CD14-positive monocyte (primary cell): ENCODE measurements at regions not wholly inside any gene's neighbourhood (a gene's known extent, or its start where the extent isn't known, plus 50 kb on each side); places are given as distances from the start of the nearest gene placed in this dataset.
"Not testable (repeated sequence)": the region's sequence is repeated elsewhere in the genome, so short reads cannot be mapped to it uniquely, and the experiment has no call there.

ENCODE experiments used
- DNase-seq, 3 donors: peaks; one replicate each; pipeline ENCODE4 v3.0.0-alpha.2; 2011 to 2022
- H2AFZ ChIP-seq: 2 replicates; pipeline ENCODE4 v1.6.0; 2012; ENCODE audit warnings: mild to moderate bottlenecking, low read depth, low read length, inconsistent platforms; ENCODE audit not compliant: insufficient read depth, poor library complexity, severe bottlenecking
- H3K27ac ChIP-seq, 2 donors: 1 replicate in 1 of 2; 2 replicates in 1 of 2; pipeline ENCODE4 v1.5.1; 2012 to 2013; ENCODE audit warnings: low read length in 2 of 2, control low read depth in 1 of 2, inconsistent platforms in 1 of 2, low read depth in 1 of 2, mild to moderate bottlenecking in 1 of 2
- H3K27me3 ChIP-seq, 2 donors: one replicate each; pipeline versions ENCODE4 v1.6.0 to v1.6.1; 2011 to 2013; ENCODE audit warnings: low read length in 2 of 2; ENCODE audit not compliant: control insufficient read depth in 2 of 2, insufficient read depth in 2 of 2
- H3K36me3 ChIP-seq, 2 donors: replicated peaks in 1 of 2; 1 replicate in 1 of 2; 2 replicates in 1 of 2; pipeline versions ENCODE4 v1.5.1 to v1.6.1; 2012 to 2013; ENCODE audit warnings: low read length in 2 of 2, control low read depth in 1 of 2, inconsistent platforms in 1 of 2, mild to moderate bottlenecking in 1 of 2; ENCODE audit not compliant: insufficient read depth in 2 of 2, control insufficient read depth in 1 of 2
- H3K4me1 ChIP-seq, 2 donors: 1 replicate in 1 of 2; 2 replicates in 1 of 2; pipeline versions ENCODE4 v1.5.1 to v1.6.1; 2012 to 2013; ENCODE audit warnings: low read length in 2 of 2, control low read depth in 1 of 2, inconsistent platforms in 1 of 2, mild to moderate bottlenecking in 1 of 2, moderate library complexity in 1 of 2; ENCODE audit not compliant: insufficient read depth in 2 of 2, control insufficient read depth in 1 of 2
- H3K4me2 ChIP-seq: replicated peaks from 2 replicates; pipeline ENCODE3; 2012; ENCODE audit warnings: low read length, moderate library complexity, mild to moderate bottlenecking; ENCODE audit not compliant: poor library complexity, severe bottlenecking; ENCODE audit errors: extremely low read depth
- H3K4me3 ChIP-seq, 3 experiments: fragments of 200-600 bp in 1 of 3; sonication (generic) in 1 of 3; replicated peaks in 1 of 3; 1 replicate in 2 of 3; 2 replicates in 1 of 3; pipeline ENCODE4 v1.5.1; 2011 to 2013; ENCODE audit warnings: low read length in 3 of 3, mild to moderate bottlenecking in 3 of 3, control low read depth in 2 of 3, low read depth in 2 of 3, inconsistent platforms in 1 of 3, moderate library complexity in 1 of 3
- H3K79me2 ChIP-seq: 2 replicates; pipeline ENCODE4 v1.6.0; 2012; ENCODE audit warnings: mild to moderate bottlenecking, control low read depth, inconsistent platforms, low read length, moderate library complexity; ENCODE audit not compliant: insufficient read depth
- H3K9ac ChIP-seq: 2 replicates; pipeline ENCODE4 v1.6.0; 2017; ENCODE audit warnings: low read length, mild to moderate bottlenecking; ENCODE audit not compliant: insufficient read depth, poor library complexity, severe bottlenecking
- H3K9me3 ChIP-seq, 2 donors: replicated peaks in 1 of 2; 1 replicate in 1 of 2; 2 replicates in 1 of 2; pipeline versions ENCODE4 v1.5.1 to v1.6.1; 2012 to 2013; ENCODE audit warnings: low read length in 2 of 2, control low read depth in 1 of 2; ENCODE audit not compliant: control insufficient read depth in 1 of 2, insufficient read depth in 1 of 2
- H4K20me1 ChIP-seq: 2 replicates; pipeline ENCODE4 v1.6.0; 2012; ENCODE audit warnings: mild to moderate bottlenecking, low read length, control low read depth, moderate library complexity; ENCODE audit not compliant: insufficient read depth
- H3K27ac Mint-ChIP-seq, 7 donors: one replicate each; pipeline ENCODE4 v1.8.0; 2020; ENCODE audit warnings: mild to moderate bottlenecking in 7 of 7, mixed read lengths in 7 of 7, moderate library complexity in 6 of 7, inconsistent platforms in 2 of 7
- H3K27me3 Mint-ChIP-seq, 3 donors: one replicate each; pipeline ENCODE4 v1.8.0; 2021 to 2022; ENCODE audit warnings: low read depth in 3 of 3, mild to moderate bottlenecking in 3 of 3, mixed read lengths in 3 of 3, moderate library complexity in 3 of 3, inconsistent platforms in 1 of 3
- H3K36me3 Mint-ChIP-seq, 2 donors: one replicate each; pipeline ENCODE4 v1.8.0; 2020; ENCODE audit warnings: mixed read lengths in 2 of 2, inconsistent platforms in 1 of 2, mild to moderate bottlenecking in 1 of 2
- H3K4me1 Mint-ChIP-seq: one replicate; pipeline ENCODE4 v1.8.0; 2020; ENCODE audit warnings: mild to moderate bottlenecking, mixed read lengths
- H3K4me3 Mint-ChIP-seq, 2 donors: one replicate each; pipeline ENCODE4 v1.8.0; 2020; ENCODE audit warnings: mild to moderate bottlenecking in 2 of 2, mixed read lengths in 2 of 2, moderate library complexity in 1 of 2
- H3K9me3 Mint-ChIP-seq, 7 donors: one replicate each; pipeline ENCODE4 v1.8.0; 2020 to 2022; ENCODE audit warnings: mixed read lengths in 7 of 7, mild to moderate bottlenecking in 6 of 7, moderate library complexity in 6 of 7, inconsistent platforms in 2 of 7
- WGBS: methylation state at CpG from one replicate; pipeline ENCODE4 v1.1.5; 2013; ENCODE audit warnings: missing lambda C conversion rate; ENCODE audit not compliant: insufficient coverage; 5-methylcytosine and 5-hydroxymethylcytosine counted together
- intact Hi-C, 2 donors: fragments of 100-400 bp; cut with micrococcal nuclease; formaldehyde crosslinking; loops; one replicate each; pipeline versions ENCODE4 v1.15.0 to v1.15.1; 2023
- TF ChIP-seq, protein P1 (sequence below): fragments of 200-600 bp; IDR thresholded peaks from one replicate; pipeline ENCODE4 v1.8.0; 2022; ENCODE audit warnings: antibody characterized with exemption, mild to moderate bottlenecking

DNA sequence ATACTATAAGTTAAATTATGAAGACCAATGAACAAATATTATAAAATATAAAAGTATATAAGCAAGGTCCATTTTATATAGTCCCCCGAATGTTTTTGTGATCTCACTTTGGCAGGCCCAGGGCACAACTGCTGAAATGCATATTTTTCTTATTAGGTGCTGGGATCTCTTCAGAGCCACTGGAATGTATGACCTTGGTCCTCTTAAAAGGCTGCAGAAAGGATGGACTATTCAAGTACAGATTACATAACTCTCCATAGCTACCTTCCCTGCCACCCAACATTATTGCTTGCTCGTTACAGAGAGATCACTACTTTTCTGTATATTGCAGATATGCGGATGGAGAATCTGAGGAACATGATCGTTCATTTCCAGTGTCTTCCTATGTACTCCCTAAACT lies 925.6 kb upstream of the CELF4 start:
- H3K4me3 Mint-ChIP-seq, result no peak overlapping the region
- Histone ChIP-seq H3K79me2 (no peaks in the 10 kb centered on the region), H3K27me3 (no peaks in the 10 kb centered on the region), H3K4me3 (no peak overlapping the region), H3K27ac (no peak overlapping the region), H2AFZ (no peak overlapping the region), H4K20me1 (no peaks in the 10 kb centered on the region), H3K9ac (no peak overlapping the region), H3K36me3 (no peaks in the 10 kb centered on the region), H3K4me2 (no peak overlapping the region), H3K9me3 (no peaks in the 10 kb centered on the region), H3K4me1 (no peaks in the 10 kb centered on the region)
- no peak for DNase-seq
- intact Hi-C loops, result no loop called here
- WGBS, result no CpG with 5 or more reads among the region's 4 CpGs
- peaks cover 0 to 4% (median 2%) of the 10 kb centered on the region in 7 donors for H3K9me3 Mint-ChIP-seq
- TF ChIP-seq, protein P1, sequence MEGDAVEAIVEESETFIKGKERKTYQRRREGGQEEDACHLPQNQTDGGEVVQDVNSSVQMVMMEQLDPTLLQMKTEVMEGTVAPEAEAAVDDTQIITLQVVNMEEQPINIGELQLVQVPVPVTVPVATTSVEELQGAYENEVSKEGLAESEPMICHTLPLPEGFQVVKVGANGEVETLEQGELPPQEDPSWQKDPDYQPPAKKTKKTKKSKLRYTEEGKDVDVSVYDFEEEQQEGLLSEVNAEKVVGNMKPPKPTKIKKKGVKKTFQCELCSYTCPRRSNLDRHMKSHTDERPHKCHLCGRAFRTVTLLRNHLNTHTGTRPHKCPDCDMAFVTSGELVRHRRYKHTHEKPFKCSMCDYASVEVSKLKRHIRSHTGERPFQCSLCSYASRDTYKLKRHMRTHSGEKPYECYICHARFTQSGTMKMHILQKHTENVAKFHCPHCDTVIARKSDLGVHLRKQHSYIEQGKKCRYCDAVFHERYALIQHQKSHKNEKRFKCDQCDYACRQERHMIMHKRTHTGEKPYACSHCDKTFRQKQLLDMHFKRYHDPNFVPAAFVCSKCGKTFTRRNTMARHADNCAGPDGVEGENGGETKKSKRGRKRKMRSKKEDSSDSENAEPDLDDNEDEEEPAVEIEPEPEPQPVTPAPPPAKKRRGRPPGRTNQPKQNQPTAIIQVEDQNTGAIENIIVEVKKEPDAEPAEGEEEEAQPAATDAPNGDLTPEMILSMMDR, result no peak
- H3K27ac Mint-ChIP-seq, result no peak overlapping the region
- H3K27me3 Mint-ChIP-seq, result peaks cover 0 to 1% (median 0%) of the 10 kb centered on the region in 3 donors
- no peaks in the 10 kb centered on the region for H3K36me3 Mint-ChIP-seq
- H3K4me1 Mint-ChIP-seq, result no peaks in the 10 kb centered on the region

DNA sequence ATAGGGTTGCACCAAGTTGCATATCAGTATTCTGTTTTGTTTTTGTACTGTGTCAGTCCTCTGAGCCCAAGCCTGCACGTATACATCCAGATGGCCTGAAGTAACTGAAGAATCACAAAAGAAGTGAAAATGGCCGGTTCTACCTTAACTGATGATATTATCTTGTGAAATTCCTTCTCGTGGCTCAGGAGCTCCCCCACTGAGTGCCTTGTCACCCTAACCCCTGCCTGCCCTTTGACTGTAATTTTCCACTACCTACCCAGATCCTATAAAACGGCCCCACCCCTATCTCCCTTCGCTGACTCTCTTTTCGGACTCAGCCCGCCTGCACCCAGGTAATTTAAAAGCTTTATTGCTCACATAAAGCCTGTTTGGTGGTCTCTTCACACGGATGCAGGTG lies 924.1 kb upstream of the CELF4 start:
- H3K9ac ChIP-seq, intact Hi-C loops, H3K36me3 Mint-ChIP-seq, H3K9me3 Mint-ChIP-seq, H3K79me2 ChIP-seq, H3K4me1 Mint-ChIP-seq, H4K20me1 ChIP-seq, H3K4me3 Mint-ChIP-seq, H3K36me3 ChIP-seq, H3K27me3 ChIP-seq, H2AFZ ChIP-seq, DNase-seq, H3K4me1 ChIP-seq, H3K27me3 Mint-ChIP-seq, H3K4me3 ChIP-seq, H3K4me2 ChIP-seq, H3K27ac Mint-ChIP-seq, H3K27ac ChIP-seq, H3K9me3 ChIP-seq: not testable (repeated sequence)
- WGBS, result 92% methylated on average over 3 of the region's 8 CpGs
